ENCODE measurements at regions not wholly inside any gene's neighbourhood (a gene's known extent, or its start where the extent isn't known, plus 50 kb on each side); places are given as distances from the start of the nearest gene placed in this dataset.

DNA sequence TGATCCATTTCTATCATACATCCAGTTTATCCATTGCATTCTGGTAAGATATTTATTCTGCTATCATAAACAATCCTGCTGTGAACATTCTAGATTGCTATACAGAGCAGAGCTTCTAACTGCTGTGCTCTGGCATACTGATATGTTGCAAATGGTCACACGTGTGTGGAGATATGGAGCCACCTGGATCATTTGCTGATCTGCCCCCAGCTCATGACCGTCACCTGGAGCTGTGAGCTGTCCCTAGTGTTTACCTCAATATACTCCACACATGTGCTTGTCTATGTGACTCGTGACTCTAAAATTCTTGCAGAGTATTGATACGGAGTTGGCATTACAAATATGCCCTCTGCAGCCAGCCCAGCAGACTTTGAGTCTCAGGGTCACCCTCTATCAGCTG is 164.5 kb upstream of the ZFHX3 start:
- DNase-seq = no peak
- peaks cover 7% of the 10 kb centered on the region for H3K9me3 ChIP-seq (ENCODE audit: severe bottlenecking)
- H3K27me3 ChIP-seq (ENCODE audit: insufficient read depth, low read depth, severe bottlenecking) = no peaks in the 10 kb centered on the region
- no peak overlapping the region for H3K4me3 ChIP-seq (ENCODE audit: low read depth, low read length)
- no peaks in the 10 kb centered on the region for H3K36me3 ChIP-seq
- TF ChIP-seq, protein P1, sequence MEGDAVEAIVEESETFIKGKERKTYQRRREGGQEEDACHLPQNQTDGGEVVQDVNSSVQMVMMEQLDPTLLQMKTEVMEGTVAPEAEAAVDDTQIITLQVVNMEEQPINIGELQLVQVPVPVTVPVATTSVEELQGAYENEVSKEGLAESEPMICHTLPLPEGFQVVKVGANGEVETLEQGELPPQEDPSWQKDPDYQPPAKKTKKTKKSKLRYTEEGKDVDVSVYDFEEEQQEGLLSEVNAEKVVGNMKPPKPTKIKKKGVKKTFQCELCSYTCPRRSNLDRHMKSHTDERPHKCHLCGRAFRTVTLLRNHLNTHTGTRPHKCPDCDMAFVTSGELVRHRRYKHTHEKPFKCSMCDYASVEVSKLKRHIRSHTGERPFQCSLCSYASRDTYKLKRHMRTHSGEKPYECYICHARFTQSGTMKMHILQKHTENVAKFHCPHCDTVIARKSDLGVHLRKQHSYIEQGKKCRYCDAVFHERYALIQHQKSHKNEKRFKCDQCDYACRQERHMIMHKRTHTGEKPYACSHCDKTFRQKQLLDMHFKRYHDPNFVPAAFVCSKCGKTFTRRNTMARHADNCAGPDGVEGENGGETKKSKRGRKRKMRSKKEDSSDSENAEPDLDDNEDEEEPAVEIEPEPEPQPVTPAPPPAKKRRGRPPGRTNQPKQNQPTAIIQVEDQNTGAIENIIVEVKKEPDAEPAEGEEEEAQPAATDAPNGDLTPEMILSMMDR (IDR thresholded peaks at IDR 0.05; ENCODE audit: low read depth, low read length) = no peak
- no peak overlapping the region for H3K27ac ChIP-seq

DNA sequence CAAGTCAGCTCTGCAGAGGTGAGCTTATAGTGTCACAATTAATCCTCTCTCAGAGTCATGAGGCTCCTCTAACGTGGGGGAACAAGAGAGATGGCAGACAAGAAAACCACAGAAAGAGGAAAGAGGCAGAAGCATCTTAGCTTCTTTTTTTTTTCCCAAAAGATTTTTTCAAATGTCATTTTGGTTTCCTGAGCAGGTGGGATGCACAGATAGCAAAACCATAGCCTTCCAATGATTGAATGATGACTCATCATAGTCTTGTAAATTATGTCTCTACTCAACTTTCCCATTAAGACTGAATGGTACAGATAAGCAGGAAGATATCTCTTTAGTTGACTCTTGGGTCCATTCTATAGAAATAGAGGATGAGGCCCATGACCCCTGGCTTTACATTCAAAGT is 162.8 kb upstream of the ZFHX3 start:
- Histone ChIP-seq H3K4me3 (ENCODE audit: low read depth, low read length) (no peak overlapping the region), H3K27ac (no peak overlapping the region), H3K9me3 (ENCODE audit: severe bottlenecking) (peaks cover under 1% of the 10 kb centered on the region), H3K36me3 (no peaks in the 10 kb centered on the region), H3K27me3 (ENCODE audit: insufficient read depth, low read depth, severe bottlenecking) (no peaks in the 10 kb centered on the region)
- DNase-seq = no peak
- TF ChIP-seq, protein P1 (IDR thresholded peaks at IDR 0.05; ENCODE audit: low read depth, low read length) = no peak

DNA sequence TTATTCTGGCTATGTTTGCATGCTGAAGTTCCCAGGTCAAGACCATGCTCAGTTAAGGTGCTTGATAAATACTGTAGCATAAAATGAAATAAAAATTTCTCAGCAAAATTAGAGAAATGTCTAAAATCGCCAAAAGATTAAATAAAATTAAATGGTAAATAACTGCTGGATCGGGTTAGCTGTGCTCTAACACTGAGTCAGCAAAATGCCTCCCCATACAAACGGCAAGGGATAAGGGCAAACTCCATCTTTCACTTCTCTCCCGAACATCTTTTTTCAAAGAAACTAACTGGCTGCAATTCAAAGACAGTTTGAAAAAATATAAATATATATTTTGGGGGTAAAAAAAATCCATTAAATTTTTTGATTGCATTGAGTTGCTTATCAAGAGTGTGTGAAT is 162.2 kb upstream of the ZFHX3 start:
- no peak overlapping the region for H3K4me3 ChIP-seq (ENCODE audit: low read depth, low read length)
- H3K27ac ChIP-seq = no peak overlapping the region
- no peak for DNase-seq
- no peaks in the 10 kb centered on the region for H3K9me3 ChIP-seq (ENCODE audit: severe bottlenecking)
- H3K27me3 ChIP-seq (ENCODE audit: insufficient read depth, low read depth, severe bottlenecking) = no peaks in the 10 kb centered on the region
- TF ChIP-seq, protein P1 (IDR thresholded peaks at IDR 0.05; ENCODE audit: low read depth, low read length) = no peak
- no peaks in the 10 kb centered on the region for H3K36me3 ChIP-seq

DNA sequence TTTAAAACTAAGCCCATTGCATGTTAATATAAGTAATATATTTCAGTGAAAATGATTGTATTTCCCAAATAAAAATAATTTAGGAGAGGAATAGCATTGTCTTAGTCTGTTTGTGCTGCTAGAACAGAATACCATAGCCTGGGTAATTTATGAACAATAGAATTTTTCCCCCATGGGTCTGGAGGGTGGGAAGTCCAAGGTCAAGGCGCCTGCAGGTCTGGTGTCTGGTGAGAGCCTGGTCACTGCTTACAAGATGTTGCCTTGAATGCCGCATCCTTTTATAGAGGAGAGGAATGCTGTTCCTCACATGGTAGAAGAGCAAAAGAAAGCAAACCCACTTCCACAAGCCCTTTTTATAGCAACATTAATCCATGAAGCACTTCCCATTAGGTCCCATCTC is 161.3 kb upstream of the ZFHX3 start:
- TF ChIP-seq, protein P1 (IDR thresholded peaks at IDR 0.05; ENCODE audit: low read depth, low read length) = no peak
- Histone ChIP-seq H3K4me3 (ENCODE audit: low read depth, low read length) (no peak overlapping the region), H3K36me3 (no peaks in the 10 kb centered on the region), H3K27me3 (ENCODE audit: insufficient read depth, low read depth, severe bottlenecking) (no peaks in the 10 kb centered on the region), H3K27ac (no peak overlapping the region), H3K9me3 (ENCODE audit: severe bottlenecking) (no peaks in the 10 kb centered on the region)
- no peak for DNase-seq

DNA sequence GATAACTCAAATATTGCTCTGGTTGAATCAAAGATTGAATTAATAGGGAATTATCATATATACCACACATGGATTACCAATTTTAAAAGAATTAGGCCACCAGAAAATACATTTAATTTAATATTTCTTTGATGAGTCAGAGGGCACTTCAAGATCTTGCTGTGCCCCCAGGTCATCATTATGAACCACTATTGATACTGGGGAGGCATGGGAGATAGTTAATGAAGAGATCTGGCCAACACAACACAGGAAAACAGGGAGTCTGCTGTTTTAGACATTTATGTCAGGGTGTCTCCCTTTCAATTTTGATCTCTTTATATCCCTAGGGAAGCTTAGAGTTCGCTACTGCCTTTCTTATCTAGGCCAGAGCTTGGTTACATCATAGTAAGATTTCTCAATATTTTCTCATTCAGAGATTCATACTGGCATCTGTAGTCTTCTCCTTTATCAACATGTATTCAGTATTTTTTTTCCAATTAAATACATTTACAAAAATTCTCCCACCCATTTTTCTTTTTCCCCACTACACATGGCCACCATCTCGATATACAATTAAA is 158.3 kb upstream of the ZFHX3 start:
- Histone ChIP-seq H3K4me3 (ENCODE audit: low read depth, low read length) (no peak overlapping the region), H3K36me3 (no peaks in the 10 kb centered on the region), H3K27ac (no peak overlapping the region), H3K27me3 (ENCODE audit: insufficient read depth, low read depth, severe bottlenecking) (no peaks in the 10 kb centered on the region), H3K9me3 (ENCODE audit: severe bottlenecking) (no peaks in the 10 kb centered on the region)
- TF ChIP-seq, protein P1 (IDR thresholded peaks at IDR 0.05; ENCODE audit: low read depth, low read length) = no peak
- no peak for DNase-seq
